BLaER1 (cell line): ENCODE measurements at regions not wholly inside any gene's neighbourhood (a gene's known extent, or its start where the extent isn't known, plus 50 kb on each side); places are given as distances from the start of the nearest gene placed in this dataset.

ENCODE experiments used
- H3K27ac ChIP-seq: shearing (Covaris generic); formaldehyde crosslinking; 2 replicates; pipeline ENCODE4 v1.8.1; 2022
- H3K27me3 ChIP-seq: shearing (Covaris generic); formaldehyde crosslinking; 2 replicates; pipeline ENCODE4 v1.8.1; 2022
- H3K36me3 ChIP-seq: shearing (Covaris generic); formaldehyde crosslinking; 2 replicates; pipeline ENCODE4 v1.8.1; 2022
- H3K4me1 ChIP-seq: shearing (Covaris generic); formaldehyde crosslinking; 2 replicates; pipeline ENCODE4 v1.8.1; 2022
- H3K4me2 ChIP-seq: shearing (Covaris generic); formaldehyde crosslinking; 2 replicates; pipeline ENCODE4 v1.8.1; 2022
- H3K4me3 ChIP-seq: shearing (Covaris generic); formaldehyde crosslinking; 2 replicates; pipeline ENCODE4 v1.8.1; 2022
- H3K9ac ChIP-seq: shearing (Covaris generic); formaldehyde crosslinking; 2 replicates; pipeline ENCODE4 v1.8.1; 2022
- H3K9me3 ChIP-seq: shearing (Covaris generic); formaldehyde crosslinking; 2 replicates; pipeline ENCODE4 v1.8.1; 2022
- H4K20me1 ChIP-seq: shearing (Covaris generic); formaldehyde crosslinking; 2 replicates; pipeline ENCODE4 v1.8.1; 2022
- Cebpa-rat ChIP-seq: shearing (Covaris generic); IDR thresholded peaks from 2 replicates; pipeline ENCODE4 v1.8.1; 2022

DNA sequence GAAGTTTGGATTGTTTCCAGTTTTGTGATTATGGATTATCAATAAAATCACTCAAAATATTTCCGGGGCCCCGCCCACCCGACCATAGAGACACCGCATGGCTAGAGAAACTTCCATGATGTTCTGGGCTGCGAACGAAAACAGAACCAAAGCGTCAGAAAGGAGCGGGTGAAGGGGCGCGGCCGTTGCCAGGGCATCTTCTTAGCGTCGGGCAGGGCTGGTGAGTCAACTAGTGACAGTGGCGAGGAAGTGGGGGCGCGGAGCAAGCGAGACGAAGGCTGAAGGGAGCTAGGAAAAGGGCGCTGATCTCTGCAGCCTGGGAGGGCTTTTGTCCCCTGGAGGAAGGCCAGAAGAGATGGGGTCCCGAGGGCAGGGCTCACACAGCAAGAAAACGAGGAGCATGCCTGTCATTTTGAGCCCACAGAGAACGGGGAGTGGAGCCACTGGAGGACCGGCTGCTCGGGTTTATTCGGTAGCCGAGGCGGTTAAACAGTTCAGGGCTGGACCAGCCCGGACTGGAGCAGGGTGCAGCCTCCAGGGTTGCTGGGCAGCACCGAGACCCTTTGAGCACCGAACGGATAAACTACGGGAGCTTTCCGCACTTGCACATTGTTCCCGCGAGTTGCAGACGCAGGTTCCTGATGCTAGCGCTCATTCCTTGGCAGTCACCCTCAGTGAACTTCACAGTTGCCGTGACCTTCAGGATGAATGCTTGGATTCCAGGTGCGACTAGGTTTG, 298.1 kb upstream of the TRPC5 start:
- H3K27ac ChIP-seq: no peak overlapping the region; the same call in 1 of the 2 replicates
- no peaks in the 10 kb centered on the region for H3K4me1 ChIP-seq
- H3K9ac ChIP-seq: no peak overlapping the region
- H3K36me3 ChIP-seq: no peaks in the 10 kb centered on the region
- TF ChIP-seq Cebpa-rat: no peak
- no peak overlapping the region for H3K4me3 ChIP-seq
- H4K20me1 ChIP-seq: no peaks in the 10 kb centered on the region
- H3K9me3 ChIP-seq: peaks cover 5% of the 10 kb centered on the region; the same call in 1 of the 2 replicates
- H3K27me3 ChIP-seq: peaks cover 50% of the 10 kb centered on the region
- no peak overlapping the region for H3K4me2 ChIP-seq

DNA sequence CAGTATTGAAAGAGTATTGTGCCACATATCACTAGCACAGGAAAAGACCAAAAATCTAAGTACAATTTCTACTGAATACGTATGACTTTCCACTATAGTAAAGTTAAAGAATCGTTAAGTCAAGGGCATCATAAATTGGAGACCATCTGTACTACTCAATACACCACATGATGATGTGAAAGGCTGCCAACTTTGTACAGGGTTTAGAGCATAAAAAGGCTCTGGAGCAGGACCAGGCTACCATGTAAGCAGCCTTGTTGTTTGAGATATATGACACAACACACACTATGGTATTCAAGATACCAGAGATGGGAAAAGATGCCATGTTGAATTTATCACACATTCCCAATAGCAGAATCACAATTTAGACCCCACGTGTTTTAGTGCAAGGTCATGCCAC, 294.9 kb upstream of the TRPC5 start:
- TF ChIP-seq Cebpa-rat: no peak
- H3K27me3 ChIP-seq: peaks cover 60% of the 10 kb centered on the region
- H3K4me1 ChIP-seq: no peaks in the 10 kb centered on the region
- H4K20me1 ChIP-seq: no peaks in the 10 kb centered on the region
- H3K4me2 ChIP-seq: no peak overlapping the region
- H3K36me3 ChIP-seq: no peaks in the 10 kb centered on the region
- H3K9ac ChIP-seq: no peak overlapping the region
- H3K4me3 ChIP-seq: no peak overlapping the region
- H3K9me3 ChIP-seq: peaks cover 5% of the 10 kb centered on the region; the same call in 1 of the 2 replicates
- no peak overlapping the region for H3K27ac ChIP-seq

DNA sequence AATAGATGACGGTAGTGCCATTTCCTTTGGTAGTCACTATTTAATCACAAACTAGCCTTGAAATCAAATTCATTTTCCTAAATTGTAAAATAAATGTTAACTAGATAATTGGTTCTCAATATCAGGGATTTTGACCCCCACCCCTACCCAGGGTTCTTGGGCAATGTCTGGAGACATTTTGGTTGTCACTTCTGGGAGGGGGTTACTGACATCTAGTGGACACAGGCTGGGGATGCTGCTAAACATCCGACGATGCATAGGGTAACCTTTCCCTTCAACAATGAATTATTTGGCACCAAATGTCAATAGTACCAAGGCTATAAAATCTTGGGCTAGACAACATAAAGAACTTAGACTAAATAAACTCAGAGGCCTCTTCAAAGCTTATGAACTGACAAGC, 285.8 kb upstream of the TRPC5 start:
- no peaks in the 10 kb centered on the region for H4K20me1 ChIP-seq
- no peak overlapping the region for H3K4me2 ChIP-seq
- H3K9ac ChIP-seq: no peak overlapping the region
- H3K4me1 ChIP-seq: no peaks in the 10 kb centered on the region
- H3K4me3 ChIP-seq: no peak overlapping the region
- no peak overlapping the region for H3K27ac ChIP-seq
- no peaks in the 10 kb centered on the region for H3K9me3 ChIP-seq
- H3K36me3 ChIP-seq: no peaks in the 10 kb centered on the region
- TF ChIP-seq Cebpa-rat: no peak
- peaks cover 74% of the 10 kb centered on the region for H3K27me3 ChIP-seq

DNA sequence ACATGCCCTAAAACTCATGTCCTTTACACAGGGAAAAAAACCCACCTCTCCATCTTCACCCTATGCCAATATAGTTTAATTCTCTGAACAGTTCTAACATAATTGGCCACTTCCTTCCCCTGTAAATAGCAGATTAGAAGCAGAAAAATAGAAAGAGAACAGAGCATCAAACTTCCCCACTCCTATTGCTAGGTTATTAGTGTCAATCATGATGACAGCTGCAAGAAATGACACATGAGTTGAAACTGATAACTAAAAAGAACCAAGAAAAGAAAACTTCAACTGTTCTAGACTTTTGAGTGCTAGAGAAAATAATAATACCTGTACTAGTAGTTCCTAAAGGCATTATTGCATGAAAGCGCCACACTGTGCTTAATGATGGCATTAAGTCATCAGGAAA, 284.5 kb upstream of the TRPC5 start:
- H3K9ac ChIP-seq: no peak overlapping the region
- H3K4me3 ChIP-seq: no peak overlapping the region
- no peaks in the 10 kb centered on the region for H3K4me1 ChIP-seq
- H3K27ac ChIP-seq: no peak overlapping the region
- H4K20me1 ChIP-seq: no peaks in the 10 kb centered on the region
- H3K27me3 ChIP-seq: peaks cover 75% of the 10 kb centered on the region
- TF ChIP-seq Cebpa-rat: no peak
- no peaks in the 10 kb centered on the region for H3K9me3 ChIP-seq
- no peaks in the 10 kb centered on the region for H3K36me3 ChIP-seq
- H3K4me2 ChIP-seq: no peak overlapping the region

DNA sequence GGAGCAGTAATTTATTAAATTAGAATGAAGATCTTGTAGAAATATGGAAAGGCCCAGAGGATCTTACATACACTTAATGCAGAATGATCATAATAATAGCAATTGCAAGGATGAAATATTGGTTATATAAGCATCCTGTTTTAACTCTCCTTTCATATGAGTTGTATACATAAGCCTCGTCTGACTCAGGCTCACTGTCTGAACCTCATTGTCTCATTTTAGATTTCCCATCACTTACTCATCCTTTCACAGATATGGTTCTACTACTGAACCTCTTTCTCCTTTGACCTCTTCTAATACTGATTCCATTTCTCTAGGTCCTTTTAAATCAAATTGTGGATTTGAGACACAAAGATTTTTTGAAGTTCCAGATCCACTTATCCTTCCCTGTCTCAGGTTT, 277.3 kb upstream of the TRPC5 start:
- no peak for TF ChIP-seq Cebpa-rat
- Histone ChIP-seq H3K4me3 (no peak overlapping the region), H3K36me3 (no peaks in the 10 kb centered on the region), H3K9ac (no peak overlapping the region), H4K20me1 (no peaks in the 10 kb centered on the region), H3K27me3 (peaks cover 86% of the 10 kb centered on the region), H3K9me3 (no peaks in the 10 kb centered on the region), H3K4me2 (no peak overlapping the region), H3K27ac (no peak overlapping the region), H3K4me1 (no peaks in the 10 kb centered on the region)

DNA sequence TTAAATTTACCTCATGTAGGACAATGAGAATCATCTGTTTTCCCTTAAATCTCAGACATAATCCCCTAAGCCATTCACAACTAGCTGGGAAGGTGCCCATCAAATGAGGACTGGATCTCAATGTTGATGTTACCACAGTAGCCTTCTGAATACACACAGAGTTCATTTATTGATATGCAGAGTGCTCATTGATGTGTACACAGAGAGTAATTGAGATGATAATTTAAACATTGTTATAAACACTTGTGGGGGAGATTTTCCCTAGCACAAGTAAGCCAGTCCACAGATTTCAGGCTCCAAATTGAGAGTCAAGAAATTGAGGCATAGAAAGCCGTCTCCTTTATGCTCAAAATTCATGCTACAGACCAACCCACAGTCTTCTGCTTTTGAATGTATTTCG, 273.4 kb upstream of the TRPC5 start:
- H4K20me1 ChIP-seq: no peaks in the 10 kb centered on the region
- H3K9ac ChIP-seq: no peak overlapping the region
- peaks cover 54% of the 10 kb centered on the region for H3K27me3 ChIP-seq
- TF ChIP-seq Cebpa-rat: no peak
- no peak overlapping the region for H3K27ac ChIP-seq
- no peaks in the 10 kb centered on the region for H3K9me3 ChIP-seq
- no peaks in the 10 kb centered on the region for H3K36me3 ChIP-seq
- no peak overlapping the region for H3K4me2 ChIP-seq
- no peak overlapping the region for H3K4me3 ChIP-seq
- H3K4me1 ChIP-seq: no peaks in the 10 kb centered on the region

DNA sequence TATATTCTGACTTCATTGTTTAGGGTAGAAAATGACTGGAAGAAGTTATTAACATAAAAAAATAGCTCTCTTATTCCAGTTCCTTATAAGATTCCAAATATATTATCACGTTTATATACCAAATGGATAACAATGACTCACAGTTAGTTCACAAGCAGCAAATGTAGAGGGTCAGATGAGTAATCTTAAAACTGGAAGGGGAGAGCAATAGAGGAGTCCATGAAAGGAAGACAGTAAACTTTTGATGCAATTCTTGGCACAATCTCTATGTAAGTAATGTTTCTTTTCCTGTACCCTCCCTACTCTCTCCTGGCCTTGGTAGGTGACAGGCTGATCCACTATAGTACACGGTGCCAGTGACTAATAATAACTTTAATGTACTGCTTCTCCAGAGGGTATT, 259.0 kb upstream of the TRPC5 start:
- H3K4me2 ChIP-seq: no peak overlapping the region
- peaks cover 70% of the 10 kb centered on the region for H3K27me3 ChIP-seq
- no peak for TF ChIP-seq Cebpa-rat

DNA sequence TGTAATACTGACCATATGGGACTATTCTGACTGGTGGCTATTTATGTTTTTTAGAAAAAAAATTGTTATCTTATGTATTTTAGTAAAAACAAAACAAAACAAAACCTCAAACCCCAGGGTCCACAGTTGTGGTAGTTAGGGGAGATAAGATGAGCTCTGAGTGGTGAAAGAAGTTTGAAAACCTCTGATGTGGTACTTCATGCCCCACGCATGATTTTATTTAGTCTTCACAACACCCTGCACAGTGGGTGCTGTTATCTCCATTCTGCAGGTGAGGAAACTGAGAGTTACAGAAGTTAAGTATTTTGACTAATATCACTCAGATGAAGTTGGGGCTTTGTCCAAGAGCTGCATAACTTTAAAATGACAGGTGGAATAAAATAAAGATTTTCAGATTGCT, 230.6 kb upstream of the TRPC5 start:
- no peak for TF ChIP-seq Cebpa-rat
- Histone ChIP-seq H3K27me3 (peaks cover 23% of the 10 kb centered on the region), H3K36me3 (no peaks in the 10 kb centered on the region), H3K4me1 (no peaks in the 10 kb centered on the region), H4K20me1 (no peaks in the 10 kb centered on the region), H3K4me2 (no peak overlapping the region), H3K27ac (no peak overlapping the region), H3K4me3 (no peak overlapping the region), H3K9me3 (peaks cover 3% of the 10 kb centered on the region; the same call in 1 of the 2 replicates), H3K9ac (no peak overlapping the region)

More for the DNA sequence above, 259.0 kb upstream of the TRPC5 start:
- Histone ChIP-seq H3K4me1 (no peaks in the 10 kb centered on the region), H3K27ac (no peak overlapping the region), H3K36me3 (no peaks in the 10 kb centered on the region), H3K4me3 (no peak overlapping the region), H3K9ac (no peak overlapping the region), H4K20me1 (no peaks in the 10 kb centered on the region), H3K9me3 (peaks cover 23% of the 10 kb centered on the region)

DNA sequence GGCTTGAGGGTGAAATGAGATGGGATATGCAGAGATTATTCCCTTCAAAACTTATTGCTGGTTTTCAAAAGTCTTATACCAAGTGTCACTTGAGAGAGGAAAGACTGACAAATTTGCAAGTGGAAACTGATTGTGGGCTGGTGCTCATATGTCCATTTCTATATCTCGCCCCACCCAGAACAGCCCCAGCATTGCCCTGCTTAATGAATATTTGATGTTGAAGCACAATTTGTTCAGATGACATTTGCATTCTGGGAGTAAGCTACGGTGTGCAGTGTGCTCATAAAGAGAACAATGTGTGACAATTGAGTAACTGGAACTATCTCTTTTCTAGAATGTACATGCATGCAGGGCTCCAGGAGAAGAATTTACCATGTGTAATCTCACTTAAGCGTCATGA, 223.5 kb upstream of the TRPC5 start:
- H3K4me1 ChIP-seq: no peaks in the 10 kb centered on the region
- no peak overlapping the region for H3K4me2 ChIP-seq
- H3K9me3 ChIP-seq: no peaks in the 10 kb centered on the region
- H3K9ac ChIP-seq: no peak overlapping the region
- H3K36me3 ChIP-seq: no peaks in the 10 kb centered on the region
- no peak for TF ChIP-seq Cebpa-rat
- peaks cover 56% of the 10 kb centered on the region for H3K27me3 ChIP-seq
- no peak overlapping the region for H3K27ac ChIP-seq
- H3K4me3 ChIP-seq: no peak overlapping the region
- no peaks in the 10 kb centered on the region for H4K20me1 ChIP-seq

DNA sequence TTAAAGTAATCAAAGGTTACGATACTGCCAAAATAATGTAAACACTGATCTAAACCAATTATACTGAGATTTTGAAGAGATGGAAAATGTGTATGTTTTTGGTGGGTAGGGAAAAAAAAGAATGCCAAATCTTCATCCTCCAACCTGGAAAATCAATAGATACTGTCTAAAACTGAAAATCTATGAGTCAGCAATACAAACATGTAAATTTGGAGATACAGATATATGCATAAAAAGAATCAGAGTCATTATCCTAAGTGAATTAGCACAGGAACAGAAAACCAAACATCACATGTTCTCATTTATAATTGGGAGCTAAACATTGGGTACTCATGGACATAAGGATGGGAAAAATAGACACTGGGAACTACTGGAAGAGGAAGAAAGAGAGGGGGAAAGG, 197.4 kb upstream of the TRPC5 start:
- Histone ChIP-seq H3K9ac (no peak overlapping the region), H3K27me3 (peaks cover 59% of the 10 kb centered on the region), H3K4me3 (no peak overlapping the region), H3K9me3 (no peaks in the 10 kb centered on the region), H3K27ac (no peak overlapping the region), H3K4me2 (no peak overlapping the region), H3K4me1 (no peaks in the 10 kb centered on the region), H4K20me1 (no peaks in the 10 kb centered on the region), H3K36me3 (no peaks in the 10 kb centered on the region)
- no peak for TF ChIP-seq Cebpa-rat

DNA sequence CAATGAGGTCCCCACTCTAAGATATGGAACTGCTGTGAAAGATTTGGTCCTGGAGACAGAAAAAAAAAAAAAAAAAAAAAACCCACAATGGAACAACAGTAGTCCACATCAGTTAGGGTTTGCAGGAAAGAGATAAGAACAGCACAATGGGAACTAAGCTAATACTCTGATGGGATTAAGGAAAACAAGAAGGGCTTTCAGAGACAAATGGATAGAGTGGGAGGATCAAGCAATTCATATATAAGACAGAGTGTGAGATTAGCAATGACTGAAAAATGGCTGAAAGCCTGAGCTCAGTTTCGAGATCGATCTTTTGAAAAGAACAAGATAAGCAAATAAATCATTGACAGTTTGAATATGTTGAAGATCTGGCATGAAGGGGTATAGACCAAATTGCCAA, 188.4 kb upstream of the TRPC5 start:
- no peak for TF ChIP-seq Cebpa-rat
- Histone ChIP-seq H3K36me3 (no peaks in the 10 kb centered on the region), H4K20me1 (no peaks in the 10 kb centered on the region; the same call in 1 of the 2 replicates), H3K27me3 (peaks cover 71% of the 10 kb centered on the region), H3K4me2 (no peak overlapping the region), H3K9ac (no peak overlapping the region), H3K27ac (no peak overlapping the region), H3K9me3 (no peaks in the 10 kb centered on the region), H3K4me1 (no peaks in the 10 kb centered on the region), H3K4me3 (no peak overlapping the region)
